Body of pancreas (tissue), 4 donors: ENCODE measurements at regions not wholly inside any gene's neighbourhood (a gene's known extent, or its start where the extent isn't known, plus 50 kb on each side); places are given as distances from the start of the nearest gene placed in this dataset.
"Not testable (repeated sequence)": the region's sequence is repeated elsewhere in the genome, so short reads cannot be mapped to it uniquely, and the experiment has no call there.

Experiments used
- ATAC-seq: fragments of 150-250 bp; one replicate; pipeline ENCODE4 v1.9.1; 2016
- DNase-seq, 4 donors: peaks; one replicate each; pipeline ENCODE4 v3.0.0-alpha.2; 2019
- H3K27ac ChIP-seq, 4 donors: fragments of 200-600 bp; sonication (generic); 1 replicate in 3 of 4; 2 replicates in 1 of 4; pipeline versions ENCODE4 v1.5.1 to v1.6.1; 2016 to 2019; ENCODE audit warnings: mild to moderate bottlenecking in 1 of 4, mixed read lengths in 1 of 4, moderate library complexity in 1 of 4
- H3K27me3 ChIP-seq, 2 donors: fragments of 200-600 bp; sonication (generic); one replicate each; pipeline ENCODE4 v1.6.0; 2016; ENCODE audit warnings: mild to moderate bottlenecking in 1 of 2
- H3K36me3 ChIP-seq, 2 donors: fragments of 200-600 bp; sonication (generic); replicated peaks in 1 of 2; 2 replicates each; pipeline ENCODE4 v1.5.1; 2016; ENCODE audit warnings: low read depth in 2 of 2; ENCODE audit not compliant: insufficient read depth in 1 of 2
- H3K4me1 ChIP-seq: fragments of 200-600 bp; sonication (generic); one replicate; pipeline ENCODE4 v1.6.0; 2016
- H3K4me3 ChIP-seq, 2 donors: fragments of 200-600 bp; sonication (generic); 1 replicate in 1 of 2; 2 replicates in 1 of 2; pipeline ENCODE4 v1.5.1; 2016 to 2019
- H3K9me3 ChIP-seq, 3 donors: fragments of 200-600 bp; sonication (generic); 1 replicate in 2 of 3; 2 replicates in 1 of 3; pipeline ENCODE4 v1.5.1; 2016
- CTCF ChIP-seq, 7 experiments: fragments of 450-650 bp in 4 of 7; fragments of 200-600 bp in 3 of 7; sonication (generic) in 3 of 7; IDR thresholded peaks; one replicate each; pipeline ENCODE4 v1.5.1; 2016 to 2019; ENCODE audit warnings: antibody characterized with exemption in 7 of 7
- POLR2A ChIP-seq, 3 donors: fragments of 450-650 bp; IDR thresholded peaks; one replicate each; pipeline ENCODE4 v1.6.1; 2016; ENCODE audit warnings: antibody characterized with exemption in 3 of 3, mild to moderate bottlenecking in 2 of 3
- WGBS, 2 donors: methylation state at CpG; one replicate each; pipeline ENCODE4 v1.1.5; 2017; 5-methylcytosine and 5-hydroxymethylcytosine counted together
- intact Hi-C: fragments of 100-400 bp; cut with DNase I; formaldehyde crosslinking; loops from one replicate; pipeline ENCODE4 v1.15.1; 2023

DNA sequence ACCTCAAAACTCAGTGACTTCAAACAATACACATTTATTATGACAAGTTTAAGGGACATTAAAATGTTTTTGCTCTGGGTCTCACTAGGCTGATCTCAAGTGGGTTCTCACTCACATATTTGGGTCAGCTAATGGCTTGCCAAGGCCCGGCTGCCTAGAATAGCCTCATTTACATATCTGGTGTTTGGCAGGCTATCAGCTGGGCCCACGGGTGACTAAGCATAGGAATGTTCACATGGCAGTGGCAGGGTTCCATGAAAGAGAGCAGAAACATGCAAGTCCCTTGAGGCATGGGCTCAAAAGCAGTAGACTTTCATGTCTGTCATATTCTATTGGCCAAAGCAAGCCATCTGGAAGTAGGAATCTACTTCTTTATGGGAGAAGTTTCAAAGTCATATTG lies 492.6 kb downstream of the KCNT2 start:
- no peak for TF ChIP-seq CTCF (IDR thresholded peaks at IDR 0.05)
- TF ChIP-seq POLR2A (IDR thresholded peaks at IDR 0.05), result no peak
- intact Hi-C loops, result no loop called here
- DNase-seq (peak; percentile 22 to 48 (median 36)), ATAC-seq (peak; percentile 55)
- 0 to 11% methylated on average over 2 of the region's 2 CpGs for WGBS, 2 donors
- Histone ChIP-seq H3K27ac (peak overlapping the region in 1 of 4 donors; percentile 4), H3K4me3 (no peak overlapping the region), H3K27me3 (no peaks in the 10 kb centered on the region), H3K4me1 (no peaks in the 10 kb centered on the region), H3K36me3 (no peaks in the 10 kb centered on the region), H3K9me3 (no peaks in the 10 kb centered on the region)

DNA sequence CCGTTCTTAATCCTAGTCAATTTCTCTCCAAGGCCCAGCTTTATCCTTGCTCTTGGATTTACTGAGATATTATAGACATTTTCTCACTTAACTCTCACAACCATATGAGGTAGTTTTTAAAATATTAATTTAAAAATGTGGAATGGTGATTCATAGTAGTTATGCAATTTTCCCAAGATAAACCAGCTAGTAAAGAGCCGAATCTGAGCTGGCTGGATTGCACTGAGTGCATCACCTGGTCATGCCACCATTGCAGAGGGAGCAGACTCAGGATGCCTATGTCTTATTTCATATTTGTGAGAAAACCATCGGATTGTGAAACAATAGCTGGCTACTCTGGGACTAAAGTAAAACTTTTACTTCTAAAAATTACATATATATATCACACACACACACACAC lies 494.0 kb downstream of the KCNT2 start:
- 47 to 64% methylated on average over 3 of the region's 3 CpGs for WGBS, 2 donors
- Histone ChIP-seq H3K36me3 (no peaks in the 10 kb centered on the region), H3K9me3 (no peaks in the 10 kb centered on the region), H3K27ac (no peak overlapping the region), H3K4me1 (no peaks in the 10 kb centered on the region), H3K4me3 (no peak overlapping the region), H3K27me3 (no peaks in the 10 kb centered on the region)
- intact Hi-C loops, result no loop called here
- DNase-seq, result no peak
- ATAC-seq, result no peak
- no peak for TF ChIP-seq CTCF (IDR thresholded peaks at IDR 0.05)
- no peak for TF ChIP-seq POLR2A (IDR thresholded peaks at IDR 0.05)

DNA sequence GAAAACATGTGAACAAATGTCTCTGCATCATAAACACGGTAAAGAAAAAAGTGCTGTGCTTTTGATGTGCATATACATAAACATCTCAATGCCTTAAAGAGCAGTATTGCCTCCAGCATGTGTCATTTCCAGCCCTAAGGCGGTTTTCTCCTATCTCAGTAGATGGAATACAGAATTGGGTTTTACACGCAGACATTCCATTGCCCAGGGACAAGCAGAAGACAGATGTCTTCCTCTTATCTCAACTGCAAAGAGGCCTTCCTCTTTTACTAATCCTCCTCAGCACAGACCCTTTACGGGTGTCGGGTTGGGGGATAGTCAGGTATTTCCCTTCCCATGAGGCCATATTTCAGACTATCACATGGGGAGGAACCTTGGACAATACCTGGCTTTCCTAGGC lies 499.2 kb downstream of the KCNT2 start:
- H3K27me3 ChIP-seq, intact Hi-C loops, H3K4me3 ChIP-seq, H3K27ac ChIP-seq, ATAC-seq, DNase-seq, H3K9me3 ChIP-seq, H3K36me3 ChIP-seq, H3K4me1 ChIP-seq: not testable (repeated sequence)
- 62 to 70% methylated on average over 5 of the region's 5 CpGs for WGBS, 2 donors

DNA sequence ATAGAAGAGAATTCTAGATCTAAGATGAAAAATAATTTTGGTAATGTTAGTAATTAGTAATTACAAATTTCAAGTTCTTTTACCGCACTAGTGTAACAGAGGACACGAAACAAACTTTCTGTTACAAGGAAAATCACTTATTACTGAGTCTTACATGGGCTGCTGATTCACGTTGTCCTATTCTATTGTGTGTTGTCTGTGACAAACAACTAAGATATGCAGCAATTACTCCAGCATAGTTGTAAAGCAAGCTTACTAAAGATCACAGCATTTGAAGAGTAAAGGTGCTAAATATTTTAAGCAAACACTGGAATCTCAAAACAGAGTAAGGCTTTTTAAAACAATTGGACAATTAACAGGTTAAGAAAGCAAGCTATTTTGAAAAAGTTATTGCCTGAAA lies 502.3 kb downstream of the KCNT2 start:
- H3K27me3 ChIP-seq, result no peaks in the 10 kb centered on the region
- H3K4me3 ChIP-seq, result no peak overlapping the region
- H3K9me3 ChIP-seq, result peaks cover 0 to 9% (median 0%) of the 10 kb centered on the region in 3 donors
- WGBS, 2 donors, result 35 to 39% methylated on average over 3 of the region's 3 CpGs
- ATAC-seq, result no peak
- intact Hi-C loops, result no loop called here
- no peak overlapping the region for H3K27ac ChIP-seq
- H3K36me3 ChIP-seq, result no peaks in the 10 kb centered on the region
- DNase-seq, result no peak
- H3K4me1 ChIP-seq, result no peaks in the 10 kb centered on the region
- TF ChIP-seq CTCF (IDR thresholded peaks at IDR 0.05) (no peak), POLR2A (IDR thresholded peaks at IDR 0.05) (no peak)

- no peaks in the 10 kb centered on the region for H3K36me3 ChIP-seq
Measured at GRCh38 chr1:196102826-196103225, 505.4 kb downstream of the KCNT2 start.

More at GRCh38 chr1:196102826-196103225, 505.4 kb downstream of the KCNT2 start:
- ATAC-seq (no peak), DNase-seq (no peak)
- H3K4me3 ChIP-seq, result no peak overlapping the region
- H3K4me1 ChIP-seq, result no peaks in the 10 kb centered on the region
- H3K9me3 ChIP-seq, result peaks cover 0 to 9% (median 0%) of the 10 kb centered on the region in 3 donors
- 36 to 49% methylated on average over 1 of the region's 1 CpG for WGBS, 2 donors
- H3K27me3 ChIP-seq, result no peaks in the 10 kb centered on the region
- no peak overlapping the region for H3K27ac ChIP-seq
- TF ChIP-seq POLR2A (IDR thresholded peaks at IDR 0.05) (no peak), CTCF (IDR thresholded peaks at IDR 0.05) (no peak)
- intact Hi-C loops, result no loop called here
